Stimulated activated effector memory CD8-positive, alpha-beta T cell treated with anti-CD3 and anti-CD28 coated beads, Interleukin-12 subunit alpha, Interleukin-12 subunit beta, amount 100 ng/mL, for 72 hours (primary cell): ENCODE measurements at regions not wholly inside any gene's neighbourhood (a gene's known extent, or its start where the extent isn't known, plus 50 kb on each side); places are given as distances from the start of the nearest gene placed in this dataset.

ENCODE experiments used
- ATAC-seq: fragments of 150-1000 bp; cut with Tn5 transposase; 2 replicates; pipeline ENCODE4 v1.10.0; 2021
- DNase-seq, 2 donors: peaks; one replicate each; pipeline ENCODE4 v3.0.0; 2021 to 2022; ENCODE audit warnings: low spot score in 2 of 2
- H3K27ac Mint-ChIP-seq: one replicate; pipeline ENCODE4 v1.8.0; 2022; ENCODE audit warnings: mild to moderate bottlenecking, mixed read lengths
- H3K36me3 Mint-ChIP-seq: one replicate; pipeline ENCODE4 v1.8.0; 2022; ENCODE audit warnings: mild to moderate bottlenecking, mixed read lengths
- H3K4me1 Mint-ChIP-seq: one replicate; pipeline ENCODE4 v1.8.0; 2022; ENCODE audit warnings: mixed read lengths
- H3K4me3 Mint-ChIP-seq: one replicate; pipeline ENCODE4 v1.8.0; 2022; ENCODE audit warnings: mild to moderate bottlenecking, mixed read lengths
- H3K9me3 Mint-ChIP-seq: one replicate; pipeline ENCODE4 v1.8.0; 2022; ENCODE audit warnings: mixed read lengths

- Mint-ChIP-seq H3K4me3 (no peak overlapping the region), H3K27ac (no peak overlapping the region), H3K36me3 (no peaks in the 10 kb centered on the region), H3K9me3 (no peaks in the 10 kb centered on the region), H3K4me1 (no peaks in the 10 kb centered on the region)
- no peak for DNase-seq
- no peak for ATAC-seq
These were observed 112.6 kb downstream of the LRIG2 start for GRCh38 chr1:113185463-113186104.

GRCh38 chr1:113190078-113190477, 117.1 kb downstream of the LRIG2 start:
- H3K4me3 Mint-ChIP-seq = no peak overlapping the region
- ATAC-seq = no peak
- no peak overlapping the region for H3K27ac Mint-ChIP-seq
- peaks cover 6% of the 10 kb centered on the region for H3K9me3 Mint-ChIP-seq
- DNase-seq = no peak
- no peaks in the 10 kb centered on the region for H3K36me3 Mint-ChIP-seq
- no peaks in the 10 kb centered on the region for H3K4me1 Mint-ChIP-seq

GRCh38 chr1:113190930-113191329, 117.9 kb downstream of the LRIG2 start:
- H3K36me3 Mint-ChIP-seq = no peaks in the 10 kb centered on the region
- no peak overlapping the region for H3K27ac Mint-ChIP-seq
- peaks cover 6% of the 10 kb centered on the region for H3K9me3 Mint-ChIP-seq
- no peaks in the 10 kb centered on the region for H3K4me1 Mint-ChIP-seq
- ATAC-seq = no peak
- no peak for DNase-seq
- H3K4me3 Mint-ChIP-seq = no peak overlapping the region

- no peaks in the 10 kb centered on the region for H3K36me3 Mint-ChIP-seq
- peaks cover 6% of the 10 kb centered on the region for H3K9me3 Mint-ChIP-seq
- no peak overlapping the region for H3K27ac Mint-ChIP-seq
- H3K4me3 Mint-ChIP-seq = no peak overlapping the region
- ATAC-seq = peak; percentile 22
- H3K4me1 Mint-ChIP-seq = no peaks in the 10 kb centered on the region
- no peak for DNase-seq
These were observed 118.6 kb downstream of the LRIG2 start for GRCh38 chr1:113191579-113192076.

- ATAC-seq (no peak), DNase-seq (no peak)
- H3K36me3 Mint-ChIP-seq = no peaks in the 10 kb centered on the region
- no peak overlapping the region for H3K4me3 Mint-ChIP-seq
- no peaks in the 10 kb centered on the region for H3K4me1 Mint-ChIP-seq
- H3K9me3 Mint-ChIP-seq = peaks cover 6% of the 10 kb centered on the region
- no peak overlapping the region for H3K27ac Mint-ChIP-seq
These were observed 119.2 kb downstream of the LRIG2 start for GRCh38 chr1:113192242-113192641.

GRCh38 chr1:113192980-113193379, 120.0 kb downstream of the LRIG2 start:
- Mint-ChIP-seq H3K9me3 (peaks cover 6% of the 10 kb centered on the region), H3K27ac (no peak overlapping the region), H3K4me3 (no peak overlapping the region), H3K4me1 (no peaks in the 10 kb centered on the region), H3K36me3 (no peaks in the 10 kb centered on the region)
- no peak for ATAC-seq
- DNase-seq = no peak

- no peak for DNase-seq
- H3K9me3 Mint-ChIP-seq = peaks cover 6% of the 10 kb centered on the region
- H3K36me3 Mint-ChIP-seq = no peaks in the 10 kb centered on the region
- H3K4me1 Mint-ChIP-seq = no peaks in the 10 kb centered on the region
- H3K4me3 Mint-ChIP-seq = no peak overlapping the region
- H3K27ac Mint-ChIP-seq = no peak overlapping the region
- ATAC-seq = no peak
These were observed 122.1 kb downstream of the LRIG2 start for GRCh38 chr1:113194846-113195830.

- Mint-ChIP-seq H3K4me3 (no peak overlapping the region), H3K27ac (no peak overlapping the region), H3K9me3 (peaks cover 6% of the 10 kb centered on the region), H3K4me1 (no peaks in the 10 kb centered on the region), H3K36me3 (no peaks in the 10 kb centered on the region)
- DNase-seq (no peak), ATAC-seq (no peak)
These were observed 124.8 kb downstream of the LRIG2 start for GRCh38 chr1:113197719-113198330.

GRCh38 chr1:113198806-113199205, 125.8 kb downstream of the LRIG2 start:
- Mint-ChIP-seq H3K36me3 (no peaks in the 10 kb centered on the region), H3K9me3 (no peaks in the 10 kb centered on the region), H3K4me3 (no peak overlapping the region), H3K4me1 (no peaks in the 10 kb centered on the region), H3K27ac (no peak overlapping the region)
- ATAC-seq (no peak), DNase-seq (no peak)

GRCh38 chr1:113199760-113200455, 126.9 kb downstream of the LRIG2 start:
- no peak overlapping the region for H3K4me3 Mint-ChIP-seq
- no peaks in the 10 kb centered on the region for H3K4me1 Mint-ChIP-seq
- H3K36me3 Mint-ChIP-seq = no peaks in the 10 kb centered on the region
- H3K27ac Mint-ChIP-seq = no peak overlapping the region
- no peak for DNase-seq
- H3K9me3 Mint-ChIP-seq = no peaks in the 10 kb centered on the region
- ATAC-seq = no peak

GRCh38 chr1:113201560-113201959, 128.6 kb downstream of the LRIG2 start:
- no peaks in the 10 kb centered on the region for H3K36me3 Mint-ChIP-seq
- H3K4me1 Mint-ChIP-seq = no peaks in the 10 kb centered on the region
- no peaks in the 10 kb centered on the region for H3K9me3 Mint-ChIP-seq
- H3K4me3 Mint-ChIP-seq = no peak overlapping the region
- DNase-seq (no peak), ATAC-seq (no peak)
- no peak overlapping the region for H3K27ac Mint-ChIP-seq

- Mint-ChIP-seq H3K36me3 (no peaks in the 10 kb centered on the region), H3K4me3 (no peak overlapping the region), H3K9me3 (no peaks in the 10 kb centered on the region), H3K27ac (no peak overlapping the region), H3K4me1 (no peaks in the 10 kb centered on the region)
- DNase-seq = no peak
- ATAC-seq = no peak
These were observed 133.2 kb downstream of the LRIG2 start for GRCh38 chr1:113205980-113206766.

- H3K36me3 Mint-ChIP-seq = no peaks in the 10 kb centered on the region
- H3K27ac Mint-ChIP-seq = no peak overlapping the region
- H3K4me3 Mint-ChIP-seq = no peak overlapping the region
- no peaks in the 10 kb centered on the region for H3K9me3 Mint-ChIP-seq
- no peak for DNase-seq
- peak; percentile 48 for ATAC-seq
- H3K4me1 Mint-ChIP-seq = no peaks in the 10 kb centered on the region
These were observed 134.0 kb downstream of the LRIG2 start for GRCh38 chr1:113207019-113207418.

GRCh38 chr1:113207457-113207856, 134.5 kb downstream of the LRIG2 start:
- no peak overlapping the region for H3K4me3 Mint-ChIP-seq
- no peak overlapping the region for H3K27ac Mint-ChIP-seq
- H3K4me1 Mint-ChIP-seq = no peaks in the 10 kb centered on the region
- ATAC-seq = no peak
- DNase-seq = no peak
- H3K36me3 Mint-ChIP-seq = no peaks in the 10 kb centered on the region
- H3K9me3 Mint-ChIP-seq = no peaks in the 10 kb centered on the region
